SK-N-SH treated with all-trans-retinoic acid at 6 μM for 48 hours (cell line): ENCODE measurements at regions not wholly inside any gene's neighbourhood (a gene's known extent, or its start where the extent isn't known, plus 50 kb on each side); places are given as distances from the start of the nearest gene placed in this dataset.

Experiments
- ARNTL ChIP-seq: fragments of 450-650 bp; formaldehyde crosslinking; IDR thresholded peaks from 2 replicates; pipeline ENCODE4 v1.5.0; 2020; ENCODE audit warnings: low read depth, mild to moderate bottlenecking, moderate library complexity, borderline replicate concordance
- ESRRG ChIP-seq: fragments of 250-450 bp; sonication (Bioruptor Pico); IDR thresholded peaks from 2 replicates; pipeline ENCODE4 v1.6.1; 2021; ENCODE audit warnings: mild to moderate bottlenecking
- ISL1 ChIP-seq: fragments of 250-450 bp; sonication (Bioruptor Pico); IDR thresholded peaks from 2 replicates; pipeline ENCODE4 v2.1.2; 2022; ENCODE audit warnings: mild to moderate bottlenecking, moderate library complexity
- RARB ChIP-seq: fragments of 250-450 bp; sonication (Bioruptor Pico); IDR thresholded peaks from 2 replicates; pipeline ENCODE4 v1.8.0; 2021; ENCODE audit warnings: mild to moderate bottlenecking, moderate library complexity
- ZC3H10 ChIP-seq: fragments of 250-450 bp; sonication (Bioruptor Pico); IDR thresholded peaks from 2 replicates; pipeline ENCODE4 v1.5.1; 2021; ENCODE audit warnings: mild to moderate bottlenecking, moderate library complexity
- ZNF8 ChIP-seq: fragments of 450-650 bp; formaldehyde crosslinking; IDR thresholded peaks from 2 replicates; pipeline ENCODE4 v1.5.0; 2020; ENCODE audit warnings: mild to moderate bottlenecking, moderate library complexity
- TF ChIP-seq, protein P1 (sequence below): fragments of 250-450 bp; sonication (Bioruptor Pico); IDR thresholded peaks from 2 replicates; pipeline ENCODE4 v1.5.1; 2021; ENCODE audit warnings: mild to moderate bottlenecking, moderate library complexity

DNA sequence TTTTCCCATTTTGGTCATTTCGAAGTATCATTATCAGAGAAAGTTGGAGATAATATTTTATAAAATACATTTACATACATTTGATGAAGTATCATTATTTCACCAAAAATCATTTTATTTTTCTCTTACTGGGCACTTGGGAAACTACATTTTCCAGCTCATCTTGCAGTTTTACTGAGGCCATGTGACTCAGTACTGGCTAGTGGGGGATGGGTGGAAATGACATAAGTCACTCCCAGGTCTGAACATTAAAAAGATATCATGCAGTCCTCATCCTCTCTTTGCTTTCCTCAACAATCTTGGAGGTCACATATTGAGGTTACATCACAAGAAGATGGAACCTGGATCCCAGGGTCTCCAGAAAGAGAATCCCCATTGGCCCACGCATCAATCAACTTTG is 84.1 kb downstream of the CD24 start:
- TF ChIP-seq ZC3H10 (CRISPR knock-in tag), result no peak
- TF ChIP-seq ESRRG (CRISPR knock-in tag), result no peak
- TF ChIP-seq, protein P1, sequence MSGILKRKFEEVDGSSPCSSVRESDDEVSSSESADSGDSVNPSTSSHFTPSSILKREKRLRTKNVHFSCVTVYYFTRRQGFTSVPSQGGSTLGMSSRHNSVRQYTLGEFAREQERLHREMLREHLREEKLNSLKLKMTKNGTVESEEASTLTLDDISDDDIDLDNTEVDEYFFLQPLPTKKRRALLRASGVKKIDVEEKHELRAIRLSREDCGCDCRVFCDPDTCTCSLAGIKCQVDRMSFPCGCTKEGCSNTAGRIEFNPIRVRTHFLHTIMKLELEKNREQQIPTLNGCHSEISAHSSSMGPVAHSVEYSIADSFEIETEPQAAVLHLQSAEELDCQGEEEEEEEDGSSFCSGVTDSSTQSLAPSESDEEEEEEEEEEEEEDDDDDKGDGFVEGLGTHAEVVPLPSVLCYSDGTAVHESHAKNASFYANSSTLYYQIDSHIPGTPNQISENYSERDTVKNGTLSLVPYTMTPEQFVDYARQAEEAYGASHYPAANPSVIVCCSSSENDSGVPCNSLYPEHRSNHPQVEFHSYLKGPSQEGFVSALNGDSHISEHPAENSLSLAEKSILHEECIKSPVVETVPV (CRISPR knock-in tag), result no peak
- no peak for TF ChIP-seq ZNF8
- no peak for TF ChIP-seq RARB (CRISPR knock-in tag)
- no peak for TF ChIP-seq ISL1 (CRISPR knock-in tag)
- no peak for TF ChIP-seq ARNTL (CRISPR knock-in tag)
